VCaP (cell line): ENCODE measurements at regions not wholly inside any gene's neighbourhood (a gene's known extent, or its start where the extent isn't known, plus 50 kb on each side); places are given as distances from the start of the nearest gene placed in this dataset.

Source experiments
- H3K27ac ChIP-seq: fragments of 450-650 bp; 2 replicates; pipeline ENCODE4 v1.5.1; 2017
- CTCF ChIP-seq: fragments of 450-650 bp; conservative IDR thresholded peaks from 2 replicates; pipeline ENCODE4 v1.5.1; 2017; ENCODE audit warnings: mild to moderate bottlenecking, moderate library complexity

- H3K27ac ChIP-seq = no peak overlapping the region
- TF ChIP-seq CTCF = no peak
These were observed 205.1 kb downstream of the TEX29 start for GRCh38 chr13:111525320-111526118.

GRCh38 chr13:111526922-111527321 lies 206.5 kb downstream of the TEX29 start:
- TF ChIP-seq CTCF = no peak
- H3K27ac ChIP-seq = no peak overlapping the region

- H3K27ac ChIP-seq = no peak overlapping the region
- TF ChIP-seq CTCF = no peak
These were observed 207.3 kb downstream of the TEX29 start for GRCh38 chr13:111527614-111528229.

- H3K27ac ChIP-seq = no peak overlapping the region
- no peak for TF ChIP-seq CTCF
These were observed 208.1 kb downstream of the TEX29 start for GRCh38 chr13:111528513-111528912.

- no peak for TF ChIP-seq CTCF
- H3K27ac ChIP-seq = no peak overlapping the region
These were observed 209.9 kb downstream of the TEX29 start for GRCh38 chr13:111530137-111530870.

- peak; percentile 100 for TF ChIP-seq CTCF
- no peak overlapping the region for H3K27ac ChIP-seq
These were observed 211.1 kb downstream of the TEX29 start for GRCh38 chr13:111531505-111531904.

GRCh38 chr13:111532111-111532510 lies 211.7 kb downstream of the TEX29 start:
- H3K27ac ChIP-seq = no peak overlapping the region

More at GRCh38 chr13:111532111-111532510, 211.7 kb downstream of the TEX29 start:
- TF ChIP-seq CTCF = no peak
